Neural progenitor cell (in vitro differentiated cells): ENCODE measurements at regions not wholly inside any gene's neighbourhood (a gene's known extent, or its start where the extent isn't known, plus 50 kb on each side); places are given as distances from the start of the nearest gene placed in this dataset.

Source experiments
- CTCF ChIP-seq: fragments of 200-600 bp; sonication (generic); IDR thresholded peaks from 2 replicates; pipeline ENCODE4 v1.5.1; 2017; ENCODE audit warnings: antibody characterized with exemption, mild to moderate bottlenecking
- EZH2 ChIP-seq: fragments of 200-600 bp; sonication (generic); IDR thresholded peaks from 2 replicates; pipeline ENCODE4 v1.6.1; 2017; ENCODE audit warnings: antibody characterized with exemption, mild to moderate bottlenecking, moderate library complexity
- EZH2phosphoT487 ChIP-seq: fragments of 200-600 bp; sonication (generic); IDR thresholded peaks from 2 replicates; pipeline ENCODE4 v1.6.1; 2017; ENCODE audit warnings: antibody characterized with exemption

DNA sequence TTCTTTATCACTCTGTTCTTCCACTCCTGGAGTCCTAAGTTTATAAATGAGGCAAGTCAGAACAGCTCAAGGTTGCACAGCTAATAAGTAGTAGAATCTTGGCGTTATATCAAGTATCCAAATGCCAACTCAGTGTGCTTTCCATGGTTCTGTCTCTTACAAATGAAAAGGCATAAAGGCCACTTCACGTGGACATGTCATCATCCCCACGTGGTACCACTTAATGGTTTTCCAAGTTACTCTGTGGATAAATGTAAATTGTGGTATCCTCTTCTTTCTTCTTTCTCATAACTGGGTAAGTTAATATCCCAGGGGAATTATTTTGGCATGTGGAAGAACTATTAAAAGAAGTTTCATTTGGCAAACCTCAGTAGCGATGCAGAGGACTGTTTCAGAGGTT lies 131.5 kb upstream of the L3MBTL4 start:
- TF ChIP-seq EZH2phosphoT487 (no peak), CTCF (no peak), EZH2 (no peak)
